ENCODE measurements at regions not wholly inside any gene's neighbourhood (a gene's known extent, or its start where the extent isn't known, plus 50 kb on each side); places are given as distances from the start of the nearest gene placed in this dataset.

GRCh38 chr4:160877087-160877790 is 1286.6 kb downstream of the FSTL5 start:
- TF ChIP-seq CTCF (IDR thresholded peaks at IDR 0.05 in 2 of 3, conservative IDR thresholded peaks at IDR 0.05 in 1 of 3; ENCODE audit: borderline replicate concordance in 1 of 3, insufficient read depth in 1 of 3, low read depth in 2 of 3, low read length in 2 of 3) = no peak
- no peak for TF ChIP-seq POLR2A (IDR thresholded peaks at IDR 0.05; ENCODE audit: borderline replicate concordance, extremely low read depth, insufficient read depth, insufficient read length)
- no peak for TF ChIP-seq REST (IDR thresholded peaks at IDR 0.05; ENCODE audit: low read depth)
- TF ChIP-seq MAX (IDR thresholded peaks at IDR 0.05) = no peak
- no peak for TF ChIP-seq JUND (IDR thresholded peaks at IDR 0.05)

Data from HCT116 (cell line).